ENCODE measurements at regions not wholly inside any gene's neighbourhood (a gene's known extent, or its start where the extent isn't known, plus 50 kb on each side); places are given as distances from the start of the nearest gene placed in this dataset.
"Not testable (repeated sequence)": the region's sequence is repeated elsewhere in the genome, so short reads cannot be mapped to it uniquely, and the experiment has no call there.

DNA sequence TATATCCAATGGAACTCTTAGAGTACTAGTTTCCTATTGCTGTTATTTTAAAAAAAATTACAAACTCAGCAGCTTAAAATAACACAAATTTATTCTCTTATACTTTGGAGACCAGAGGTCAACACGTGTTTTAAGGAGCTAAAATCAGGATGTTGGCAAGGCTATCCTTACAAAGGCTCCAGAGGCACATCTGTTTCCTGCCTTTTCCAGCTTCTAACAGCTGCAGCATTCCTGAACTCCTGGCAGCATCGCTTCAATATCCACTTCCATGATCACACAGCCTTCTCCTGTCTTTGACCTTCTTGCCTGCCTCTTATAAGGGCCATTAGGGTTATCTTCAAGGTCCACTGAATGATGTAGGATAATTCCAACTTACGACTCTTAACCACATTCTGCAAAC lies 92.2 kb upstream of the CCNG1 start:
- in situ Hi-C loops (cut with MboI; ENCODE audit: low pct_unique_long_range_greater_than_20kb, low sequenced_read_pairs, unreplicated experiment), result no loop called here

DNA sequence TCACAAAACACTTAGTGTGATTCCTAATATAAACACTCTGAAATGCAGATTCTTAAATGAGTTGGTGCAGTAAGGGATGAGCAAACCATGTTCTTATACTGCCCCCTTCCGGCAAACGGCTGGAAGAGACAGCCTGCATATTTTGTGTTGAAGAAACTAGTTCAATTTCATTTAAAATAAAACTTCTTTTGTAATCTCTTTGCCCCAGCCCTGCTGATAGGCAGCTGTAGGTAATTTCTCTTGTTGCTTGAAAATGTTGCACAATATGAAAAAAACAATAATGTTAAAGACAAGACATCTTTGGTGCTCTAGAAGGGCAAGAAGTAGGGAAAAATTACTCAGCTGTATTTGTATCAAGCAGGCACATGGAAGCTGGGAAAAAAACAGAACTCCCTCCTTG lies 89.7 kb upstream of the CCNG1 start:
- TF ChIP-seq, protein P1, sequence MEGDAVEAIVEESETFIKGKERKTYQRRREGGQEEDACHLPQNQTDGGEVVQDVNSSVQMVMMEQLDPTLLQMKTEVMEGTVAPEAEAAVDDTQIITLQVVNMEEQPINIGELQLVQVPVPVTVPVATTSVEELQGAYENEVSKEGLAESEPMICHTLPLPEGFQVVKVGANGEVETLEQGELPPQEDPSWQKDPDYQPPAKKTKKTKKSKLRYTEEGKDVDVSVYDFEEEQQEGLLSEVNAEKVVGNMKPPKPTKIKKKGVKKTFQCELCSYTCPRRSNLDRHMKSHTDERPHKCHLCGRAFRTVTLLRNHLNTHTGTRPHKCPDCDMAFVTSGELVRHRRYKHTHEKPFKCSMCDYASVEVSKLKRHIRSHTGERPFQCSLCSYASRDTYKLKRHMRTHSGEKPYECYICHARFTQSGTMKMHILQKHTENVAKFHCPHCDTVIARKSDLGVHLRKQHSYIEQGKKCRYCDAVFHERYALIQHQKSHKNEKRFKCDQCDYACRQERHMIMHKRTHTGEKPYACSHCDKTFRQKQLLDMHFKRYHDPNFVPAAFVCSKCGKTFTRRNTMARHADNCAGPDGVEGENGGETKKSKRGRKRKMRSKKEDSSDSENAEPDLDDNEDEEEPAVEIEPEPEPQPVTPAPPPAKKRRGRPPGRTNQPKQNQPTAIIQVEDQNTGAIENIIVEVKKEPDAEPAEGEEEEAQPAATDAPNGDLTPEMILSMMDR (IDR thresholded peaks at IDR 0.05; ENCODE audit: extremely low read depth, insufficient read depth, missing control alignments), result peak; percentile 93
- in situ Hi-C loops (cut with MboI; ENCODE audit: low pct_unique_long_range_greater_than_20kb, low sequenced_read_pairs, unreplicated experiment), result no loop called here
- peak; percentile 77 for DNase-seq (ENCODE audit: low spot score)

More for the DNA sequence above, 92.2 kb upstream of the CCNG1 start:
- TF ChIP-seq, protein P1 (IDR thresholded peaks at IDR 0.05; ENCODE audit: extremely low read depth, insufficient read depth, missing control alignments), result no peak
- DNase-seq (ENCODE audit: low spot score), result no peak

DNA sequence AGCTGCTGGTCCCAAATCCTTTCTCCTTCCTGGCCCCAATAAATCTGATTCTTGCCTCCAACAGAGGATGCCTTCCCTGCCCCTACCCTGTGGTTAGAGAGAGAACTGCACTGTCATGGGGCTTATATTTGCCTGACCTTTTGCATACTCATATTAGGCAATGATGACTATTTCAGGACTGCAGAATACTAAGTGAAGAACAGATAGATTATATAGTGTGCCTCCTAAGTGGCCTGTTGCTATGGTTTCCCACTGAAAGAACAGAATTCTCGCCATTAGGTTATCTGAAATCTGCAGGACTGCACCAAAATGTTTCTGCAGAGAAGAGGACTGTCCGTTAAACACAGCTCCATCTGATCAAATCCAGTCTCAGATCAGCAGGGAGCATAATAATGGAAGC lies 87.3 kb upstream of the CCNG1 start:
- TF ChIP-seq, protein P1 (IDR thresholded peaks at IDR 0.05; ENCODE audit: extremely low read depth, insufficient read depth, missing control alignments), result no peak
- DNase-seq (ENCODE audit: low spot score), result no peak
- in situ Hi-C loops (cut with MboI; ENCODE audit: low pct_unique_long_range_greater_than_20kb, low sequenced_read_pairs, unreplicated experiment), result no loop called here

DNA sequence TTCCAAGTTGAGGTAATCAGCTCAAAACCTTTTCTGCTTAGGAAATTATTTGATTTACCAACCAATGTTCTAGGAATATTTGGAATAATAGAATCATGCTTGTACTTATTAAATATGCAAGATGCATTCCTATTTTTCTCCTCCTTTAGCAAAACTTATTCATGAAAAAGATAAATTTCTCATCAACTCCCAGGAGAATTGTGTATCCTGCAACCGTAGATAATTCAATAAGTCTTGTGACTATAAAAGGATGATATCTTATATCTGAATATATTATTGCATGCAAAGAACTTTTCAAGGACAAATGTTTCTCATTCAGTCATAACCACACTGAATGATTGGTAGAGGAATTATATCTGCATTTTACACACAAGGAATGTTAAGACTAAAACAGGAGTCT lies 84.9 kb upstream of the CCNG1 start:
- TF ChIP-seq, protein P1 (IDR thresholded peaks at IDR 0.05; ENCODE audit: extremely low read depth, insufficient read depth, missing control alignments), result no peak
- DNase-seq (ENCODE audit: low spot score), result no peak
- in situ Hi-C loops (cut with MboI; ENCODE audit: low pct_unique_long_range_greater_than_20kb, low sequenced_read_pairs, unreplicated experiment), result no loop called here

DNA sequence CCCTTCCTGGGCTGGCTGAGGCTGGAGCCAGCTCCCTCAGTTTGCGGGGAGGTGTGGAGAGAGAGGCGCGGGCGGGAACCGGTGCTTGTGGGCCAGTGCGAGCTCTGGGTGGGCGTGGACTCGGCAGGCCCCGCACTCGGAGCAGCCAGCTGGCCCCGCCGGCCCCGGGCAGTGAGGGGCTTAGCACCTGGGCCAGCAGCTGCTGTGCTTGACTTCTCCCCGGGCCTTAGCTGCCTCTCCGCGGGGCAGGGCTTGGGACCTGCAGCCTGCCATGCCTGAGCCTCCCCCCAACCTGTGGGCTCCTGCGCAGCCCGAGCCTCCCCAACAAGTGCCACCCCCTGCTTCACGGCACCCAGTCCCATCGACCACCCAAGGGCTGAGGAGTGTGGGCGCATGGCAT lies 81.6 kb upstream of the CCNG1 start:
- in situ Hi-C loops (cut with MboI; ENCODE audit: low pct_unique_long_range_greater_than_20kb, low sequenced_read_pairs, unreplicated experiment); DNase-seq (ENCODE audit: low spot score): not testable (repeated sequence)

DNA sequence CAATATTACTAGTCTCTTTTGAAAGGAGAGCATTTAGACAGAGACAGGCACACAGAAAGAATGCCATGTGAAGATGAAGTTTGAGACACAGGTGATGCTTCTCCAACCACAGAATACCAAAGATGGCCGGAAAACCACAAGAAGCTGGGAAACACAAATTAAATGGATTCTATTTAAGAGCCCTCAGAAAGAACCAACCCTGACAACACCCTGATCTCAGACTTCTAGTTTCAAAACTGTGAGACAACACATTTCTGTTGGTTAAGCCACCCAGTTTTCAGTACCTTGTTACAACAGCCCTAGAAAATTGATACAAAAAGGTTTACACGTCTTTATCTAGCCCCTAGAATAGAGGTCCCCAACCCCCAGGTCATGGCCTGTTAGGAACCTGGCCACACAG lies 79.8 kb upstream of the CCNG1 start:
- TF ChIP-seq, protein P1 (IDR thresholded peaks at IDR 0.05; ENCODE audit: extremely low read depth, insufficient read depth, missing control alignments), result no peak
- in situ Hi-C loops (cut with MboI; ENCODE audit: low pct_unique_long_range_greater_than_20kb, low sequenced_read_pairs, unreplicated experiment), result no loop called here

DNA sequence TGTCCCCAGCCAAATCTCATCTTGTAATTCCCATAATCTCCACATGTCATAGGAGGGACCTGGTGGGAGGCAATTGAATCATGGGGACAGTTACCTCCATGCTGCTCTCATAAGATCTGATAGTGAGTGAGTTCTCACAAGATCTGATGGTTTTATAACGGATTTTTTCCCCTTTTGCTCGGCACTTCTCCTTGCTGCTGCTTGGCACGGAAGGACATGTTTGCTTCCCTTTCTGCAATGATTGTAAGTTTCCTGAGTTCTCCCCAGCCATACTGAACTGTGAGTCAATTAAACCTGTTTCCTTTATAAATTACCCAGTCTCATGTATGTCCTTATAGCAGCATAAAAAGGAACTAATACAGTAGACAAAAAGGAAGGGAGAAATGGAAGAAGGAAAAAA lies 76.7 kb upstream of the CCNG1 start:
- in situ Hi-C loops (cut with MboI; ENCODE audit: low pct_unique_long_range_greater_than_20kb, low sequenced_read_pairs, unreplicated experiment), result no loop called here
- TF ChIP-seq, protein P1 (IDR thresholded peaks at IDR 0.05; ENCODE audit: extremely low read depth, insufficient read depth, missing control alignments), result no peak
- DNase-seq (ENCODE audit: low spot score), result no peak

More for the DNA sequence above, 79.8 kb upstream of the CCNG1 start:
- no peak for DNase-seq (ENCODE audit: low spot score)
